NCI-H82 (cell line): ENCODE measurements at regions not wholly inside any gene's neighbourhood (a gene's known extent, or its start where the extent isn't known, plus 50 kb on each side); places are given as distances from the start of the nearest gene placed in this dataset.
"Not testable (repeated sequence)": the region's sequence is repeated elsewhere in the genome, so short reads cannot be mapped to it uniquely, and the experiment has no call there.

Experiments
- DNase-seq: peaks from one replicate; lab custom pipeline; 2025; lab: John Stamatoyannopoulos, UW

DNA sequence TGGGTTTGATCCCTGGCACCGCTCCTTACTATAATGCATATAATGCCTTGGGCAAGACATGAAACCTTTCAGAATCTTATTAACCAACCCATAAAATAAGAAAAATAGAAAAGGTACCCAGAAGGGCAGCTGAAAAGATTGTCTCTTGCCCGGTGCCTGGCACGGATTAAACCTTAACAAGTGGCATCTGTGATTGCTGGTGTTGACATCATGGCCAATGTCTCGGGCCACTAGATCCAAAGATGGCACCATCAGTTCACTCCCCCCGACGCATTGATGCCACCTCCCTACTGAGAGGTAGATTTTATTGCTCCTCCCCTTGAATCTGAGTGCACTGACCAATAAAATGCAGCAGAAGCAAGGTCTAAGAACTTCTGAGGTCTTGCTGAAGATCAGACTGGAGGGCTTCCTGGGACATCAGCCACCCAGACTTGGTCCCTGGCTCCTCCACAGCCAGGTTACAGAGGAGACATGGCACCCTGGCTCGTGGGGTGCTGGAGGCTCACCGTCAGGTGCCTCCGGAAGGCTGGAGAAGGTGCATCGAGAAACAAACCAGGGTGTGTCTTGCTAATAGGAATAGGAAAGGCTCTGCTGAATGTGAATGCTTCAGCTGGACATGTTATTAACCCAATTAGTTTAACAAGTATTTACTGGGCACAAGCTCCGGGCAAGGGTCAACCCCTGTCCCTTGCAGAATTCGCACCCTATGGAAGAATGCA, 80.0 kb upstream of the COL5A1 start:
- no peak for DNase-seq

DNA sequence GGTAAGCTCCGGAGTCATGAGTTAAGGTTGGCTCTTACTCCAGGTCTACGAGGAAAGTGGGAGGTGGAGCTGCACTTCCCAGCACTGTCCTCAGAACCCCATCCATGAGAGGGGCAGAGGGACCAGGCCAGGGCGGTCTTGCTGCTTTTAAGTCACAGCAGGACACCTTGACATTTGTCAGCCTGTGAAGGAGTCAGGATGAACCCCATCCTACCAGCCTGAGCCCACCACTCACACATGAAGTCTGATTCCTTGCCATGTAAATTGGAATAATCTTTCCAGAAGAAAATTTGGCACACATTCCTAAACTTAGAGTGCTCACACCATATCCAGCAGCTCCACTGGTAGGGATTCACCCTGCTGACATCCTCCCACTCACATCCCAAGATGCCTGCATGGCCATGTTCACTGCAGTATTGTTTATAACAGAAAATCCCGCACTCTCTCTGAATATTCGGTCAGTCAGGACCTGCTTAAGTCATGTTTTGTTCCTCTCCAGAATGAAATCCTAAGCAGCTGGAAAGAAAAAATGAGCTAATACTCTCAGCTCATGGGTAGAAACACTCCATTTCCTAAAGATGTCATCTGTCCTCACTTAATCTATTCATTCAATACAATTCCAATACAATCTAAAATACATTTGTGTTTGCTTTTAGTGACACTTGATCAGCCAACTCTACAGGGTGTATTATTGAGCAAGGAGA, 79.3 kb upstream of the COL5A1 start:
- DNase-seq = no peak

DNA sequence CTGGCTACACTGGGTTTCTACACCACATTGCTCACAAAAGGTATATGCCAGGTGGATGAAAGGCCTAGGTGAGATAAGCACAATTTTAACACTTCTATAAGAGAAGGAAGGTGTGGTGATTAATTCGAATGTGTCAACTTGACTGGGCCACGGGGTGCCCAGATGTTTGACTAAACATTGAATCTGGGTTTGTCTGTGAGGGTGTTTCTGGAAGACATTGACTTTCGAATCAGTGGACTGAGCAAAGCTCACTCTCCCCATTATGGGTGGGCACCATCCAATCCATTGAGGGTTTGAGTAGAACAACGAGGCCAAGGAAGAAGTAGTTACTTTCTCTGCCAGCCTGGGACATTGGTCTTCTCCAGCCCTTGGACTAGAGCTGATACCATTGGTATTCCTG, 78.2 kb upstream of the COL5A1 start:
- no peak for DNase-seq

DNA sequence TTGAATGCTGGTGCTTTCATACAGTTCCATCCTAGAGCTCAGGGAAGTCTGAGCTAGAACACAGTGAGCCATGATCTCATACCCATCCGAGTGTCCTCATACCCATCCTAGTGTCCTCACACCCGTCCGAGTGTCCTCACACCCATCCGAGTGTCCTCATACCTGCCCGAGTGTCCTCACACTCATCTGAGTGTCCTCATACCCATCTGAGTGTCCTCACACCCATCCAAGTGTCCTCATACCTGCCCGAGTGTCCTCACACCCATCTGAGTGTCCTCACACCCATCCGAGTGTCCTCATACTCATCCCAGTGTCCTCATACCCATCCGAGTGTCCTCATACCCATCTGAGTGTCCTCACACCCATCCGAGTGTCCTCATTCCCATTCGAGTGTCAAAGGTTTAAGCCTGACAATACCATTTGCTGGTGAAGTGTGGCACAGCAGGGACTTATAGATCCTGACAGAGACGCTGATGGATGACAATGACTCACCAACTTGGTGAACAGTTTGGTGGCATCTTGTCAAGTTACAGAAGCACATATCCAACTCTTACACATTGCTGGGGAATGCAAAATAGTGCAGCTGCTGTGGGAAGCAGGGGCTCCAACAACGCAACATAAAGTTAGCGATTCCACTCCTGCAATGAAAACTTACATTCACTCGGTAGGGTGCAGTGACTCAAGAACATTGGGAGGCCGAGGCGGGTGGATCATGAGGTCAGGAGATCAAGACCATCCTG, 77.0 kb upstream of the COL5A1 start:
- no peak for DNase-seq

DNA sequence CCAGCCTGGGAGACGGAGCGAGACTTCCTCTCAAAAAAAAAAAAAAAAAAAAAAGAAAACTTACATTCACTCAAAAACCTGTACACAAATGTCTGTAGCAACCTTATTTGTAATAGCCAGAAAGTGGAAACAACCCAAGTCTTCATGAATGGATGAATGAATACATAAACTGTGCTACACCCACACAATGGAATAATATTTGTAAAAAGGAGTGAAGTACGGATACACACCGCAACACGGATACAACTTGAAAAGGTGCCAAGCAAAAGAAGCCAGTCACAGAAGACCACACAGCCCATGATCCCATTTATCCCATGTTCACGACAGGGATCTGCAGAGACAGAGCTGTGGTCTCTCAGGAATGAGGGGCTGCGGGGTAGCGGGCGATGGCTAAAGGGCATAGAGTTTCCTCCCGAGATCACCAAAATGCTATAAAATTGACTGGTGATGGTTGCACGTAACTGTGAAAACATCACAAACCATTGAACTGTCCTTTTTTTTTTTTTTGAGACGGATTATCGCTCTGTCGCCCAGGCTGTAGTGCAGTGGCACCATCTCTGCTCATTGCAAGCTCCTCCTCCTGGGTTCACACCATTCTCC, 76.2 kb upstream of the COL5A1 start:
- no peak for DNase-seq

DNA sequence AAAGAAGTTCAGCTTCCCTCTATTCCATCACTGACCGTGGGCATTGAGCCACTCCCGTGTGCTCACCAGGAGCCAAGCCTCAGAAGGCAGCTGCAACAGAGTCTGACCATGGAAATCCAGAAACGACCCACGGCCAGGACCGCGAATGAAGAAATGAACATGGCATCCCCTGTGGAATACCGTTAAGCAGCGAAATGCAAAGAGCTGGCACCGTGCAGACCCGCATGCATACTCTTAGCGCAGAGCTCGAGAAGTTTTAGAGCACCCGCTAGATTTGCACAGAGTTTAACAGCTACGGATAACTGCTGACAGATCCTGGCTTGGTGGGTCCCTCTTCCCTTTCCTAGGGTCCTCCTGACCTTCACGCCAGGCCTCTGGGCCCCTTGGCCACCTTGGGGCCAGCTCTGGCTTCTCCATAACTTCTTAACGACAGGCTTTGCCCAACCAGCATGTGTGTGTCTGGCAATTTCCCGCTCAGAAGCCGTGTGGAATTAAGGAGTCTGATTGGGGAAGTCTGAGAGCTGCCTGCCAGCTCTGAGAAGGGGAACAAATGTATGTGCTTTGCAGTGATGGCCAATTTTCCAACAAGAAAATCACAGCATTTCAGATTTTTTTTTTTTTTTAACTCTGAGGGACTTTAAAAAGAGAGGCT, 75.3 kb upstream of the COL5A1 start:
- DNase-seq = no peak

DNA sequence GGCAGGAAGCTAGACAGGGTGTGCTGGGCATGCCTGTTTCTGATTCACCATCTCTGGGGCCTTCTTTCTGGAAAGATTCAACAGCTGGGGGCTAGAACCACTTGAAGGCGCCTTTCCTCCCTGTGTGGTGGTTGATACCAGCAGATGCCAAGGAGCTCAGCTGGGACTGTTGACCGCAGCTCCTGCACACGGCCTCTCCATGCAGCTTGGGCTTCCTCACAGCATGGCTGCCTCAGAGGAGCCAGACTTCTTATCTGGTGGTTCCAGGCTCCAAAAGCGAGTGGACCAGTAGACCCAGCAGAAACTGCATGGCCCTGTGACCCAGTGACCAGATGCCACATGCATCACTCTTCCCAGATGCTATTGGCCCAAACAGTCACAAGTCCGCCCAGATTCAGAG, 74.7 kb upstream of the COL5A1 start:
- no peak for DNase-seq

DNA sequence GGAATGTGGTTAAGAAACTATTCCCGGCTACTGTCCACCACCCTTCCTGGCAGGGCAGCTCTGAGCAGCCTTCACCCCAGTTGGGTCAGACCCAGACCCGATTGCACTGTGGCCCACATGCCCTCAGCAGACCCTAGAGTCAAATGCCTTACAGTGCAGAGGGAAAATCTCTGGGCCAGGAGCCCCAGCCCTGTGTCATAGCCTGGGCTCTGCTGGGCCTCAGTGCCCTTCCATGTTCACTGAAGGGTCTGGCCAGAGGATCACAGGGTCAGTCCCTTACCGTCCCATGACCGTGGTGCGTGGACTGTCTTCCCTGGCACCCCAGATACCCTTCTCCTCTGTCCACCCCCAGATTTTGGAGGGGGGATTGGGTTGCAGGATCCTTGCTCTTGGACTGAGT, 73.5 kb upstream of the COL5A1 start:
- no peak for DNase-seq

DNA sequence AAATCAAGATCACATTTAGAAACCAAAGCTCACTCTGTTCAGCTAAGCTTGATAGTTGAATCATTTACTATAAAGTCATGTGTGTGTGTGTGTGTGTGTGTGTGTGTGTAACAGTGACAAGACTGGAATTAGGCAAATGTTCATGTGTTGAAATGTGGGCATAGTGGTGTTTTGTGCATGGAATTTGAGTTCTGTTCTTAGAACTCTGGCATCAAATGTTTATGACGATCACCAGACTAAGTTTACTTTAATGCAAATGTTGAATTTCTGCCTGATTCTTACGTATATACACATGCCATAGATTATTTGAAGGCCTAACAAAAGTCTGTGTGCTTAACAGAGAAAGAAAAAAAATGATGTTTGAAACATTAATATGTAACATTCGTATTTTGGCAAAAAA, 72.8 kb upstream of the COL5A1 start:
- no peak for DNase-seq

DNA sequence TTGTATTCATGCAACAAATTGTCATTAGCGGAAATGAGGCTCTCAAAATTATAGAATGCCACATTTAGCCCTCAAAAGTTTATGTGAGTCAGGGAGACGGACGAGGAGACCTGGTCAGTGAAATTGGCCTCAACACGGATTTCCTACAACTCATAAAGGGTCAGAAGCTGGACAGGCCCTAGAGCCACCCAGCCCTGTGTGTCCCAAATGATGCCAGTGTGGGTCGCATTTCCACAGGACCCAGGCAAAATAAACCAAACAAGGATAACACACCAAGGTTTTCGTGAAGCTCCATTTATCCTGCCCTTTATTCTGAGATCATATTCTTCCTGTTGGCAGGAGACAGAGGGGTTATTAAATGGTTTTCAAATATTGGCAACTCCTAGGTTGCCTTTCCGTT, 72.0 kb upstream of the COL5A1 start:
- no peak for DNase-seq

DNA sequence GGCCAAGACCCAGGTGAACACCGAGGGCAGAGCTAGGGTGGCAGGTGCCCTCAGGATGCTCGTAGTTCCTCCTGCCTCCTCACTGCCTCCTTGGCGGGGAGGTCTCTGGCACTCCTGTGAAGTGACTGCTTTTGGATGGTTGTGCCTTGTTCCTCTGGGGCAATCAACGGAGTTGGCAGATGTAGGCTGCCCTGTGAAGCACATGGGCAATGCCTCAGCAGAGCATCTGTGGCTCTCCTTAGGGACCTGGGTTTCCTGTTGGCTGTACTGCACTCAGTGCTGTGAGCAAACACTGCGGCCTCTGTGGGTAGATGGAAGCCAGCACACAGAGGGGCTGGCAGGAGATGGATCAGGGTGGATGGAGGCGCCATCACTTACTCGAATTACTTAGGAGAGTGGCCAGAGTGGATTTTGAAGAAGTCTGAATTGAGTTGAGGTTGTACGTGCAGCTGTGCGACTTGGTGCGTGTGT, 71.4 kb upstream of the COL5A1 start:
- no peak for DNase-seq

DNA sequence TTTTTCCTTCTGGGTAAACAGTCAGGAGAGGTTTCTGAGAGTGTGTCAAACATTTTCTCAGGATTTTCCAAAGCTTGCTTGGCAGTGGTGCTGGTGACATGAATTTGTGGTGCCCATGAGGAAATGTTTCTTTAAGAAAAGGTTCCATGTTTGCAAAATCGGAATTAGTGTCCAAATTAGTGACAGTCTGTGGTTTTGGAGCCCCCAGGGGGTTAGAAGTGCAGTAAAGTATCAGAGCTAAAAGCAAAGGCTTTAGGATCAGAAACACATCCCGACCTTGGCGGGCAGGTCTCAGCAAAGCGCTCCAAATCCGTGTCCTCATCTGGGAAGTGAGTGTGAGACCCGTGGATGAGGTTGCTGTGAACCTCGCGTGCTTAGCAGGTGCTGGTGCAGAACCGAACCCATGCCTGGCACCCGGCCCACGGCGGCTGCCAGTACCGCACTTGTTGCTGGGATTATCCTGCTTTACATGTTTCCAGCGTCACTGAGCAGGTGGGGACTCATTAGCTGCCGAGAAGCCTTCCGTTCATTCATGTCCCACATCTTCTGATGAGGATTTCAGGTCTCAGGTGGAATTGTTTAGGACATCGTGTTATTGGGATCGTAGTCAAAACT, 70.8 kb upstream of the COL5A1 start:
- DNase-seq = no peak

DNA sequence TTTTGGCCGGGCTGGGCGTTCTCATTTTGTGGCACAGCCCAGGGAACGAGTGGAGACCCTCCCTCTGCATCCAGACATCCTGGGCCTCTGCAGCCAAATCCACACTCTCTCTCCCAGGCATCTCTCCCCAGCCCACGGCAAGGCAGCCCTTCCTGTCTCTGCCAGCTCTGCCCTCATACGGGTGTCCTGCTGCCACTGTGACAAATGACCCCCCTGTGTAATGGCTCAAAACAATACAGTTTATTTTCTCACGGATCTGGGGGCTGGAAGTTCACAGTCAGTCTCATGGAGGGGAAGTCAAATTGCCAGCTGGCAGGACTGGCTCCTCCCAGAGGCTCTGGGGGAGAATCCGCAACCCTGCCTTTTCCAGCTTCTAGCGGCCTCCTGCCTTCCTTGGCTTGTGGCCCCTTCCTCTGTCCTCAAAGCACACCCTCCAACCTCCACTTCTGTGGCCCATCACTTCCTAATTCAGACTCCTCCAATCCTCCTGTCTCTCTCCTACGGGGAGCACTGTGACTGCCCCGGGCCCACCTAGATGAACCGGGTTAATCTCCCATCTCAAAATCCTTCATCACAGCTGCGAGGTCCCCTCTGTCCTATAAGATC, 70.2 kb upstream of the COL5A1 start:
- DNase-seq = no peak

DNA sequence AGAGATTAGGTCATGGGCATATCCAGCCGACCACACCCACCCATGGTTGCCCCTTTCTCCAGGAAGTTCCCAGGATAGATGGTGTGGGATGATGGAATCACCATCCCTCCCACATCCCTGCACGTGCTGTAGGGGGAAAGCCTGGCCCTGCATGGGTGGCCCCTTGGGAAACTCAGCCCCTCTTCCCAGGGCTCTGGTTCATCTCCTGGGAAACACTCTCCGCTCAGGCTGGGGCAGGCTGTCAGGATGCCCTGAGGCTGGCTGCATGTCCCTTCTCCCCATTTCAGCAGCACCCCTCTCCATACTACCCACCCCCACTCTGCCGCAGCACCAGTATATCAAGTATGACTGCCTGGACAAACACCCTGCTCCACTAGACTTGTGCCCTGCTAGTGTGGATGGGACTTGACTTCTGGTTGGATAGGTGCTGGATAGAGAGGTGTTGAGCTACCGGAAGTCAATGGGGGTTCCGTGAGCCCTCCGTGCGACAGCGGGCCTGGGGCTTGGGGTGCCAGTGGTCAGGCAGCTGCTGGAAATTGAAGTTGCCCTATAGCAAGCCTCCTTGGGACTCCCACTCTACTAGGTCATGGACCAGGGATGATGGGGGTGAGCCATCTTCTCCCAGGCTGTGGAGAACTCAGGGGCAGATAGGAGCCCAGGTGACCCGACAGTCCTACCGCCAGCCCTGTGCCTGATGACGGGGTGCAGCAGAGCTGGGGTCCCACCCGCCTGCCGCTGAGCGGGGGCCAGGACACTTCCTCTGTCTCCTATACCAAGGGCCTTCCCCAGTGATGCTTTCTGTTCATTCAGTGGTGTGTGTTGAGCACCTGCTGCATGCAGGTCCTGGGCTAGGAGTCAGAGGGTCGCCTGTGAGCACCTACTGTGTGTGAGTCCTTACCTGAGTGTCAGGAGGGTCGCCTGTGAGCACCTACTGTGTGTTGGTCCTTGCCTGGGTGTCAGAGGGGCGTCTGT, 69.4 kb upstream of the COL5A1 start:
- no peak for DNase-seq

DNA sequence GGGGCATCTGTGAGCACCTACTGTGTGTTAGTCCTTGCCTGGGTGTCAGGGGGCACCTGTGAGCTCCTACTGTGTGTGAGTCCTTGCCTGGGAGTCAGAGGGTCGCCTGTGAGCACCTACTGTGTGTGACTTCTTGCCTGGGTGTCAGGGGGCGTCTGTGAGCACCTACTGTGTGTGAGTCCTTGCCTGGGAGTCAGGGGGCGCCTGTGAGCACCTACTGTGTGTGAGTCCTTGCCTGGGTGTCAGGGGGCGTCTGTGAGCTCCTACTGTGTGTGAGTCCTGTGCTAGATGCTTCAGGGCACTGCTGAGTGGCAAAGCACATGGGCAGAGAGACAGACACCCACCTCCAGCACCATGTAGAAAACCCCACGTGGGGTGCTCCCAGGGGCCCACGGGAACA, 66.9 kb upstream of the COL5A1 start:
- DNase-seq = not testable (repeated sequence)

DNA sequence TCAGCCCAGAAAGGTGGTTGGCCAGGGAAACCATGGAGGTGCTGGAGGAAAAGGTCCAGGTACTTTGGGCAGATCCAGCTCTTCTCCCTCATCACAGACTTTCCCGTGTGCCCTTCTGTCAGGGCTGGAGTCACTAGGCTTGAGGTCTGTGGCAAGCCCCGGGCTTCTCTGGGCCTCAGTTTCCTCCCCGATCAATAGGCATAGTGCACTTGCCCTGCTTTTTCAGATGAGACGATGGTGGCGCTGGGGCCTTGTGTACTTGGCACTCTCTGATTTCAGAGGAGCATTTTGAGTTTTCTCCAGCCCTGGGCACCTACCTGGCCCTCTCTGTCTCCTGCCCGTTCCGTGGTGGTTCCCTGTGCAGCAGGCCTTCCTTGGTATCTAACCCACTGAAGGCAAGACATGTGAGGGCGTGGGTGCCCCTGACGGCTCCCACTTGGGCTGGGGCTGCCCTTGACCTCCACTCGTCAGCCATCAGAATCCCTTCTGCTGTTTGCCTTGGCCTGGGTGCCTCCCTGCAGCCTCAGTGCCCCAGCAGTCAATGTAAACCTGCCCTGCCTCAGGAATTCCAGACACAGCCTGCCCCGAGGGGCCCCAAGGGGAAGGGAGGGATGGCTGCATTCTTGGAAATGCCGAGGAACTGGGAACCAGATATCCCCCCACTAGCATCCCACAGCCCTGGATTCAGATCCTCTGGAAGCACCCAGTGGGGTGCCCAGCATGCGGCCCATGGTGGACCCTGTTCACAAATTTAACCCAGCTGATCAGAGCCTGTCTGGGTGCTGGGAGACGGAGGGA, 66.3 kb upstream of the COL5A1 start:
- DNase-seq = no peak

DNA sequence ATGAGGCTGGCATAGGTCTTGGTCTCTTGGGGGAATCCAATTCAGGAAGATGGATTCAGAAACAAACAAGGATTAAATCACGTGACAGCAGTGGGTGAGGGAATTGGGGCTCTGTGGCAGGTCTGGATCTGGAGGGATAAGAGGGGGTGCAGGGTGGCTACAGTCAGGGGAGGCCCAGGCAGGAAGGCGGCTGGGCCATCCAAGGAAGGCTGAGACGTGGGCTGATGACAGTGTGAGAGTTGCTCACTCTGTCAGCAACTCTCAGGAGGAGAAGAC, 65.8 kb upstream of the COL5A1 start:
- DNase-seq = no peak

DNA sequence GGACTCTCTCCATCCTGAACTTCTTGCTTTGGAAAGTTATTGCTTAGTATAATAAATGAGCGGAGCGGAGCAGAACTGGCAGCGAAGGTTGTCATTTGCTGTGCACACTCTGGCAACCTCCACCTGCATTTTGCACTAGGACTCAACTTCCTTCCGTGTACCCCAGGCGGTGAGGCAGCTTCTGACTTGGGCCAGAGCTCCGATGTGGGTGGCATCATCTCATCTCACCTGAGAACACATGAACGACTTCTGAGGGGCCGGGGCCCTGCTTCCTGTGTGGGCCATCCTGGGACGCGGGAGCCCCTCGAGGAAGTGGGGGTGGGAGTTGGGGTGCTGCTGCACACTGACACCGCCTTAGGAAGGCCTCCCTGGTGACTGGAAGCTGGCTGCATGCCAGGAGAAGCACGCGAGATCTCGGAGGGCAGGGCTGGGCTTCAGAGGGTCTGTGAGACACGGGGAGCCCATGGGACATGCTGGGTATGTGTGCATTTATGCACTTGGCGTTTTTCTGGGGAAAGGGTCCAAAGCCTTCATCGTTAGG, 56.5 kb upstream of the COL5A1 start:
- no peak for DNase-seq
